ENCODE measurements at regions not wholly inside any gene's neighbourhood (a gene's known extent, or its start where the extent isn't known, plus 50 kb on each side); places are given as distances from the start of the nearest gene placed in this dataset.
"Not testable (repeated sequence)": the region's sequence is repeated elsewhere in the genome, so short reads cannot be mapped to it uniquely, and the experiment has no call there.

GRCh38 chr7:48832303-48832845 lies 92.0 kb upstream of the CDC14C start:
- DNase-seq, result no peak

GRCh38 chr7:48837266-48837665 lies 87.1 kb upstream of the CDC14C start:
- no peak for DNase-seq

- no peak for DNase-seq
Measured at GRCh38 chr7:48839108-48839507, 85.2 kb upstream of the CDC14C start.

- DNase-seq, result no peak
Measured at GRCh38 chr7:48841739-48842138, 82.6 kb upstream of the CDC14C start.

- no peak for DNase-seq
Measured at GRCh38 chr7:48847917-48848316, 76.4 kb upstream of the CDC14C start.

GRCh38 chr7:48860447-48860846 lies 63.9 kb upstream of the CDC14C start:
- not testable (repeated sequence) for DNase-seq

- no peak for DNase-seq
Measured at GRCh38 chr7:48868916-48869315, 55.4 kb upstream of the CDC14C start.

GRCh38 chr7:48872548-48872947 lies 51.8 kb upstream of the CDC14C start:
- DNase-seq, result no peak

All from NCI-H2081 (cell line).